Gastroesophageal sphincter (tissue), 4 donors: ENCODE measurements at regions not wholly inside any gene's neighbourhood (a gene's known extent, or its start where the extent isn't known, plus 50 kb on each side); places are given as distances from the start of the nearest gene placed in this dataset.

Experiments used
- ATAC-seq: fragments of 150-250 bp; one replicate; pipeline ENCODE4 v1.9.1; 2016; ENCODE audit warnings: mild to moderate bottlenecking, moderate library complexity
- H3K27ac ChIP-seq, 4 donors: fragments of 200-600 bp; sonication (generic) in 3 of 4; 1 replicate in 3 of 4; 2 replicates in 1 of 4; pipeline ENCODE4 v1.5.1; 2016 to 2019
- H3K27me3 ChIP-seq: fragments of 200-600 bp; sonication (generic); one replicate; pipeline ENCODE4 v1.5.1; 2019
- H3K36me3 ChIP-seq, 2 donors: fragments of 200-600 bp; sonication (generic); one replicate each; pipeline ENCODE4 v1.5.1; 2019; ENCODE audit warnings: control low read depth in 1 of 2
- H3K4me1 ChIP-seq, 3 donors: fragments of 200-600 bp; sonication (generic); 1 replicate in 2 of 3; 2 replicates in 1 of 3; pipeline ENCODE4 v1.5.1; 2016 to 2019; ENCODE audit warnings: control low read depth in 2 of 3
- H3K4me3 ChIP-seq, 2 donors: fragments of 200-600 bp; sonication (generic); one replicate each; pipeline ENCODE4 v1.5.1; 2019; ENCODE audit warnings: mild to moderate bottlenecking in 1 of 2, moderate library complexity in 1 of 2
- H3K9me3 ChIP-seq, 3 donors: fragments of 200-600 bp; sonication (generic); one replicate each; pipeline ENCODE4 v1.5.1; 2017 to 2019; ENCODE audit warnings: control low read depth in 2 of 3
- EP300 ChIP-seq: sonication (generic); formaldehyde crosslinking; IDR thresholded peaks from one replicate; pipeline ENCODE4 v1.6.1; 2017; ENCODE audit warnings: antibody characterized with exemption, mild to moderate bottlenecking
- POLR2A ChIP-seq, 2 donors: fragments of 450-650 bp; IDR thresholded peaks; one replicate each; pipeline ENCODE4 v1.6.1; 2017; ENCODE audit warnings: antibody characterized with exemption in 2 of 2, mild to moderate bottlenecking in 2 of 2, moderate library complexity in 1 of 2
- POLR2AphosphoS5 ChIP-seq: sonication (generic); formaldehyde crosslinking; IDR thresholded peaks from one replicate; pipeline ENCODE4 v1.6.1; 2017; ENCODE audit warnings: antibody characterized with exemption
- WGBS, 2 donors: methylation state at CpG; one replicate each; pipeline ENCODE4 v1.1.5; 2018; ENCODE audit warnings: low coverage in 1 of 2; 5-methylcytosine and 5-hydroxymethylcytosine counted together
- TF ChIP-seq, protein P1 (sequence below), 4 experiments: fragments of 200-600 bp in 2 of 4; fragments of 450-650 bp in 2 of 4; sonication (generic) in 1 of 4; IDR thresholded peaks; one replicate each; pipeline ENCODE4 v1.5.1; 2017 to 2019; ENCODE audit warnings: antibody characterized with exemption in 4 of 4, mild to moderate bottlenecking in 2 of 4, moderate library complexity in 2 of 4

- no peaks in the 10 kb centered on the region for H3K4me1 ChIP-seq
- 74 to 75% methylated on average over 3 of the region's 3 CpGs for WGBS, 2 donors
Measured at GRCh38 chr1:106047210-106047609, 1009.3 kb upstream of the PRMT6 start.

DNA sequence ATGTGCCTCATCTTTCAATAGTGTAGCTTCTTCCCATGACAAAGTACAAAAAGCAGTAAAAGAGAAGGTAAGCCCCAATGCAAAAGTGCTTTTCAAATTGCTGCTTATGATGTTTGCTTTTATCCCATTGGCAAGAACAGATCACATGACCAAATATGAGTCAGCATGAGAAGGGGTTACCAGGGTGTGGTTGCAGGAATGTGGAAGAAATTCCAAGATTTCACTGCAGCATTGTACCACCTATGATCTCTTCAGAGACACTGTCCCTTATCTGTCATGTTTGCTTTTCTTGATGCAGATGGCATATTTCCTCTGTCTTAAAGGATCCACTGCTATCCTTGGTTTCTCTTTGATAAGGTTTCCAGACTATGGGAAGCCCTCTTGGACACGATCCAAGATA is 1006.9 kb upstream of the PRMT6 start:
- no peaks in the 10 kb centered on the region for H3K36me3 ChIP-seq
- no peak overlapping the region for H3K27ac ChIP-seq
- no peaks in the 10 kb centered on the region for H3K27me3 ChIP-seq
- TF ChIP-seq EP300 (no peak), POLR2AphosphoS5 (no peak), POLR2A (IDR thresholded peaks at IDR 0.05) (no peak)
- TF ChIP-seq, protein P1, sequence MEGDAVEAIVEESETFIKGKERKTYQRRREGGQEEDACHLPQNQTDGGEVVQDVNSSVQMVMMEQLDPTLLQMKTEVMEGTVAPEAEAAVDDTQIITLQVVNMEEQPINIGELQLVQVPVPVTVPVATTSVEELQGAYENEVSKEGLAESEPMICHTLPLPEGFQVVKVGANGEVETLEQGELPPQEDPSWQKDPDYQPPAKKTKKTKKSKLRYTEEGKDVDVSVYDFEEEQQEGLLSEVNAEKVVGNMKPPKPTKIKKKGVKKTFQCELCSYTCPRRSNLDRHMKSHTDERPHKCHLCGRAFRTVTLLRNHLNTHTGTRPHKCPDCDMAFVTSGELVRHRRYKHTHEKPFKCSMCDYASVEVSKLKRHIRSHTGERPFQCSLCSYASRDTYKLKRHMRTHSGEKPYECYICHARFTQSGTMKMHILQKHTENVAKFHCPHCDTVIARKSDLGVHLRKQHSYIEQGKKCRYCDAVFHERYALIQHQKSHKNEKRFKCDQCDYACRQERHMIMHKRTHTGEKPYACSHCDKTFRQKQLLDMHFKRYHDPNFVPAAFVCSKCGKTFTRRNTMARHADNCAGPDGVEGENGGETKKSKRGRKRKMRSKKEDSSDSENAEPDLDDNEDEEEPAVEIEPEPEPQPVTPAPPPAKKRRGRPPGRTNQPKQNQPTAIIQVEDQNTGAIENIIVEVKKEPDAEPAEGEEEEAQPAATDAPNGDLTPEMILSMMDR (IDR thresholded peaks at IDR 0.05): no peak
- H3K9me3 ChIP-seq: no peaks in the 10 kb centered on the region
- no peak overlapping the region for H3K4me3 ChIP-seq
- WGBS, 2 donors: 17 to 23% methylated on average over 1 of the region's 1 CpG
- no peak for ATAC-seq
- H3K4me1 ChIP-seq: no peaks in the 10 kb centered on the region

More at GRCh38 chr1:106047210-106047609, 1009.3 kb upstream of the PRMT6 start:
- Histone ChIP-seq H3K4me3 (no peak overlapping the region), H3K27ac (no peak overlapping the region), H3K9me3 (no peaks in the 10 kb centered on the region), H3K27me3 (no peaks in the 10 kb centered on the region), H3K36me3 (no peaks in the 10 kb centered on the region)
- no peak for TF ChIP-seq POLR2AphosphoS5
- no peak for TF ChIP-seq POLR2A (IDR thresholded peaks at IDR 0.05)
- no peak for TF ChIP-seq EP300
- TF ChIP-seq, protein P1 (IDR thresholded peaks at IDR 0.05): no peak
- ATAC-seq: no peak

- Histone ChIP-seq H3K27me3 (no peaks in the 10 kb centered on the region), H3K36me3 (no peaks in the 10 kb centered on the region), H3K4me1 (no peaks in the 10 kb centered on the region), H3K9me3 (no peaks in the 10 kb centered on the region), H3K27ac (no peak overlapping the region), H3K4me3 (no peak overlapping the region)
- ATAC-seq: no peak
- 17 to 67% methylated on average over 1 of the region's 1 CpG for WGBS, 2 donors
- no peak for TF ChIP-seq POLR2A (IDR thresholded peaks at IDR 0.05)
- TF ChIP-seq POLR2AphosphoS5: no peak
- no peak for TF ChIP-seq EP300
- TF ChIP-seq, protein P1 (IDR thresholded peaks at IDR 0.05): no peak
Measured at GRCh38 chr1:106055855-106056254, 1000.6 kb upstream of the PRMT6 start.

- Histone ChIP-seq H3K9me3 (peaks cover 0 to 4% (median 0%) of the 10 kb centered on the region in 3 donors), H3K27me3 (no peaks in the 10 kb centered on the region), H3K4me3 (no peak overlapping the region), H3K27ac (no peak overlapping the region), H3K4me1 (no peaks in the 10 kb centered on the region), H3K36me3 (no peaks in the 10 kb centered on the region)
- TF ChIP-seq POLR2A (IDR thresholded peaks at IDR 0.05) (no peak), POLR2AphosphoS5 (no peak), EP300 (no peak)
- TF ChIP-seq, protein P1 (IDR thresholded peaks at IDR 0.05): no peak
- 19% methylated on average over 3 of the region's 3 CpGs; no CpG with 5 or more reads in 1 of the 2 donors for WGBS, 2 donors
- ATAC-seq: no peak
Measured at GRCh38 chr1:106061586-106062495, 994.6 kb upstream of the PRMT6 start.

DNA sequence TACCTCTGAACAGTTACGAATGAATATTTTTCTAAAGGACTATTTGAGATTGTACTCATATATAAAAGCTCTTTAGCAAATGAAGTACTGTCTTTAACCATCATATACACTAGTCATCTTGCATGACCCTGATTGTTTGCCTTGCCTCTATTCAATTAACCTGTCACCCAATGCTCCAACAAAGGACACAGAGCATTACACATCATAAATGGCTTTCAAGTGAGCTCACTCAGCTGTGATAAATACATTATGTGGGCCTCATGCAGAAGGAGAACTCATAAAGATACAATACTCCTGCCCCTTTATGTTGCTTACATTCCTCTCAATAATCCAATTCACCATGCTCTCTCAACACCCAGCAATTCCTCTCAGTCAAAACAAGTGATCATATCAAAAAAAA is 993.0 kb upstream of the PRMT6 start:
- Histone ChIP-seq H3K9me3 (peaks cover 0 to 4% (median 0%) of the 10 kb centered on the region in 3 donors), H3K27ac (no peak overlapping the region), H3K36me3 (no peaks in the 10 kb centered on the region), H3K4me1 (no peaks in the 10 kb centered on the region), H3K27me3 (no peaks in the 10 kb centered on the region), H3K4me3 (no peak overlapping the region)
- TF ChIP-seq, protein P1 (IDR thresholded peaks at IDR 0.05): no peak
- TF ChIP-seq EP300 (no peak), POLR2AphosphoS5 (no peak), POLR2A (IDR thresholded peaks at IDR 0.05) (no peak)
- ATAC-seq: no peak
- WGBS, 2 donors: 78 to 86% methylated on average over 1 of the region's 1 CpG
